Upper lobe of right lung (tissue), 1 donor: ENCODE measurements at regions not wholly inside any gene's neighbourhood (a gene's known extent, or its start where the extent isn't known, plus 50 kb on each side); places are given as distances from the start of the nearest gene placed in this dataset.

Source experiments
- ATAC-seq: fragments of 200-7000 bp; cut with Tn5 transposase; one replicate; pipeline ENCODE4 v1.9.1; 2020; ENCODE audit warnings: mild to moderate bottlenecking, moderate library complexity
- DNase-seq: peaks from one replicate; pipeline ENCODE4 v3.0.0-alpha.2; 2020
- H3K27ac ChIP-seq: fragments of 200-600 bp; one replicate; pipeline ENCODE4 v1.8.0; 2022
- H3K27me3 ChIP-seq: fragments of 200-600 bp; one replicate; pipeline ENCODE4 v1.8.0; 2022; ENCODE audit warnings: mild to moderate bottlenecking
- H3K36me3 ChIP-seq: fragments of 200-600 bp; one replicate; pipeline ENCODE4 v1.8.0; 2022
- H3K4me1 ChIP-seq: fragments of 200-600 bp; one replicate; pipeline ENCODE4 v1.8.0; 2022
- H3K4me3 ChIP-seq: fragments of 200-600 bp; one replicate; pipeline ENCODE4 v1.8.0; 2022; ENCODE audit warnings: mild to moderate bottlenecking
- H3K9me3 ChIP-seq: fragments of 200-600 bp; one replicate; pipeline ENCODE4 v1.8.0; 2022
- CTCF ChIP-seq: fragments of 200-600 bp; IDR thresholded peaks from one replicate; pipeline ENCODE4 v1.8.0; 2022; ENCODE audit warnings: antibody characterized with exemption
- intact Hi-C: fragments of 100-400 bp; cut with DNase I; formaldehyde crosslinking; loops from one replicate; pipeline ENCODE4 v1.11.0; 2022
- donor health status: DM: no; HTN: yes; CAD: no; lungs with severe emphysema.

GRCh38 chr4:95694411-95694810 is 145.5 kb upstream of the PDHA2 start:
- TF ChIP-seq CTCF, result no peak
- Histone ChIP-seq H3K36me3 (no peaks in the 10 kb centered on the region), H3K4me1 (no peaks in the 10 kb centered on the region), H3K9me3 (no peaks in the 10 kb centered on the region), H3K4me3 (no peak overlapping the region), H3K27ac (no peak overlapping the region), H3K27me3 (no peaks in the 10 kb centered on the region)
- ATAC-seq (no peak), DNase-seq (no peak)
- intact Hi-C loops, result no loop called here

GRCh38 chr4:95693594-95693993 is 144.8 kb upstream of the UNC5C start:
- H3K4me3 ChIP-seq, result no peak overlapping the region
- H3K9me3 ChIP-seq, result no peaks in the 10 kb centered on the region
- H3K36me3 ChIP-seq, result no peaks in the 10 kb centered on the region
- intact Hi-C loops, result no loop called here
- no peak for TF ChIP-seq CTCF
- DNase-seq (no peak), ATAC-seq (no peak)
- no peak overlapping the region for H3K27ac ChIP-seq
- H3K4me1 ChIP-seq, result no peaks in the 10 kb centered on the region
- no peaks in the 10 kb centered on the region for H3K27me3 ChIP-seq

- intact Hi-C loops, result no loop called here
- Histone ChIP-seq H3K9me3 (no peaks in the 10 kb centered on the region), H3K4me3 (no peak overlapping the region), H3K27me3 (no peaks in the 10 kb centered on the region), H3K27ac (no peak overlapping the region), H3K36me3 (no peaks in the 10 kb centered on the region), H3K4me1 (no peaks in the 10 kb centered on the region)
- DNase-seq (no peak), ATAC-seq (no peak)
- TF ChIP-seq CTCF, result no peak
Measured at GRCh38 chr4:95676190-95676589, 127.4 kb upstream of the UNC5C start.

GRCh38 chr4:95675623-95676022 is 126.8 kb upstream of the UNC5C start:
- intact Hi-C loops, result no loop called here
- no peaks in the 10 kb centered on the region for H3K9me3 ChIP-seq
- no peaks in the 10 kb centered on the region for H3K27me3 ChIP-seq
- H3K4me3 ChIP-seq, result no peak overlapping the region
- no peaks in the 10 kb centered on the region for H3K4me1 ChIP-seq
- no peaks in the 10 kb centered on the region for H3K36me3 ChIP-seq
- DNase-seq, result no peak
- no peak overlapping the region for H3K27ac ChIP-seq
- no peak for TF ChIP-seq CTCF
- ATAC-seq, result no peak

GRCh38 chr4:95674521-95674981 is 125.8 kb upstream of the UNC5C start:
- Histone ChIP-seq H3K36me3 (no peaks in the 10 kb centered on the region), H3K9me3 (no peaks in the 10 kb centered on the region), H3K27me3 (no peaks in the 10 kb centered on the region), H3K4me1 (no peaks in the 10 kb centered on the region), H3K4me3 (no peak overlapping the region), H3K27ac (no peak overlapping the region)
- intact Hi-C loops, result no loop called here
- ATAC-seq (no peak), DNase-seq (no peak)
- TF ChIP-seq CTCF, result no peak

GRCh38 chr4:95672811-95673210 is 124.0 kb upstream of the UNC5C start:
- ATAC-seq (no peak), DNase-seq (no peak)
- Histone ChIP-seq H3K4me3 (no peak overlapping the region), H3K36me3 (no peaks in the 10 kb centered on the region), H3K27ac (no peak overlapping the region), H3K9me3 (no peaks in the 10 kb centered on the region), H3K4me1 (no peaks in the 10 kb centered on the region), H3K27me3 (no peaks in the 10 kb centered on the region)
- TF ChIP-seq CTCF, result no peak
- intact Hi-C loops, result no loop called here
